ENCODE measurements at regions not wholly inside any gene's neighbourhood (a gene's known extent, or its start where the extent isn't known, plus 50 kb on each side); places are given as distances from the start of the nearest gene placed in this dataset.

DNA sequence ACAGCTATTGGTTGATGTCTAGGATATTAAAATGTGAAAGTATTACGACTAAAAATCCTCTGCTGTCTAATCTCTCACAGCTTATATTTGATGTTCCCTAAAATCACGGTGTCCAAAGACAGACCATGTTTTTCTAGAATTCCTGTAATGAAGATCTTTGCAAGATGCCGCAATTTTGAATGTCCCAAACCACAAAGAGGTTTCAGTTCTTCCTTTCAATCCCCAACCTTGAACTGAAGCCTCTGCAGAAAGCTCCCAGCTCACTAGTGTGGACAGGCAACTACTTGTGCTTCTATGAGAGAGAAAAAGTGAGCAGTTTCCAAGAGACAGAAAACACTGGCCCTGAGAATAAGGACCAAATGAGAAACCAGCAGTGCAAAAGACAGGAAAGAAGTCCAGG lies 370.1 kb downstream of the FOXA2 start:
- DNase-seq (no peak), ATAC-seq (no peak)
- no peaks in the 10 kb centered on the region for H3K36me3 ChIP-seq
- H3K27me3 ChIP-seq = peaks cover 0 to 20% of the 10 kb centered on the region in 2 donors
- H3K27ac ChIP-seq = no peak overlapping the region
- TF ChIP-seq, protein P1, sequence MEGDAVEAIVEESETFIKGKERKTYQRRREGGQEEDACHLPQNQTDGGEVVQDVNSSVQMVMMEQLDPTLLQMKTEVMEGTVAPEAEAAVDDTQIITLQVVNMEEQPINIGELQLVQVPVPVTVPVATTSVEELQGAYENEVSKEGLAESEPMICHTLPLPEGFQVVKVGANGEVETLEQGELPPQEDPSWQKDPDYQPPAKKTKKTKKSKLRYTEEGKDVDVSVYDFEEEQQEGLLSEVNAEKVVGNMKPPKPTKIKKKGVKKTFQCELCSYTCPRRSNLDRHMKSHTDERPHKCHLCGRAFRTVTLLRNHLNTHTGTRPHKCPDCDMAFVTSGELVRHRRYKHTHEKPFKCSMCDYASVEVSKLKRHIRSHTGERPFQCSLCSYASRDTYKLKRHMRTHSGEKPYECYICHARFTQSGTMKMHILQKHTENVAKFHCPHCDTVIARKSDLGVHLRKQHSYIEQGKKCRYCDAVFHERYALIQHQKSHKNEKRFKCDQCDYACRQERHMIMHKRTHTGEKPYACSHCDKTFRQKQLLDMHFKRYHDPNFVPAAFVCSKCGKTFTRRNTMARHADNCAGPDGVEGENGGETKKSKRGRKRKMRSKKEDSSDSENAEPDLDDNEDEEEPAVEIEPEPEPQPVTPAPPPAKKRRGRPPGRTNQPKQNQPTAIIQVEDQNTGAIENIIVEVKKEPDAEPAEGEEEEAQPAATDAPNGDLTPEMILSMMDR (IDR thresholded peaks at IDR 0.05) = no peak
- H3K4me1 ChIP-seq = no peaks in the 10 kb centered on the region
- H3K4me3 ChIP-seq = no peak overlapping the region
- intact Hi-C loops (cut with DNase I) = no loop called here
- peaks cover 0 to 2% of the 10 kb centered on the region in 2 donors for H3K9me3 ChIP-seq

DNA sequence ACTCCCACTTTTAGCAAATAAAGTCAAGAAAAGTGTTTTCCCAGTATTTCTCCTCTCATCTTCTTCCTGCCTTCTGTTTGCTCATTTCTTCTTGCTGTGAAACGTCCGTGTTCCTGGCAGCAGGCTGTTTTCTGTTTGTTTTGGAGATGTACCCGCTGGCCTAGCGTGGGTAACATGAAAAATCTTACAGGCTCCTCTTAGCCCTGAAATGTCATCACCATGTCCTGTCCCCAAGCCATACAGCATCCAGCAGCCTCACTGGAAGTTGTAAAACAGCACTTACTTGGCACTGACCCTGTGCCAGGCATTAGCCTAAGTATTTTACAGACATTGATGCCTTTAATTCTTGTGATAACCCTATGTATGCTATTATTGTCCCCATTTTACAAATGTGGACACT lies 371.1 kb downstream of the FOXA2 start:
- ATAC-seq = no peak
- no peaks in the 10 kb centered on the region for H3K36me3 ChIP-seq
- intact Hi-C loops (cut with DNase I) = no loop called here

DNA sequence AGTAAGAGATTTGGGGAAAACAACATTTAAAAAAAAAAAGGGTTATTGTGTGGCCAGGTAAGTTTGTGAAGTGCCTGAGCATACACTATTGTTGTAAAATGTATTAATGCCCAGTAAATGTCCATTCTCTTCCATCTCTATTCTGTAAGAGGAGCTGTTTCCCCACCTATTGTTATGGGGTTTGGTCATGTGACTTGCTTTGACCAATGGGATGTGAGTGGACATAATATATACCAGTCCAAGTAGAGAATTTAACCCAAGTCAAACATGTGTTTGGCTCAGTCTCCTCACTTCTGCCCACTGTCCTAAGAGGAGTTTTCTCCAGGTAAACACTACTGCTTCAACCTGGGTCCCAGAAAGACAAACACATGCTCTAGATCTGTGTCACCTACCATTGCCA lies 377.1 kb downstream of the FOXA2 start:
- Histone ChIP-seq H3K27ac (no peak overlapping the region), H3K36me3 (no peaks in the 10 kb centered on the region), H3K9me3 (peaks cover 0 to 8% of the 10 kb centered on the region in 2 donors), H3K4me3 (no peak overlapping the region), H3K4me1 (no peaks in the 10 kb centered on the region), H3K27me3 (no peaks in the 10 kb centered on the region)
- no peak for DNase-seq
- intact Hi-C loops (cut with DNase I) = no loop called here
- ATAC-seq = no peak
- TF ChIP-seq, protein P1 (IDR thresholded peaks at IDR 0.05) = no peak

More for the DNA sequence above, 371.1 kb downstream of the FOXA2 start:
- TF ChIP-seq, protein P1 (IDR thresholded peaks at IDR 0.05) = no peak
- DNase-seq = no peak
- Histone ChIP-seq H3K27me3 (peaks cover 0 to 20% of the 10 kb centered on the region in 2 donors), H3K4me3 (no peak overlapping the region), H3K4me1 (no peaks in the 10 kb centered on the region), H3K9me3 (peaks cover 0 to 2% of the 10 kb centered on the region in 2 donors), H3K27ac (no peak overlapping the region)

DNA sequence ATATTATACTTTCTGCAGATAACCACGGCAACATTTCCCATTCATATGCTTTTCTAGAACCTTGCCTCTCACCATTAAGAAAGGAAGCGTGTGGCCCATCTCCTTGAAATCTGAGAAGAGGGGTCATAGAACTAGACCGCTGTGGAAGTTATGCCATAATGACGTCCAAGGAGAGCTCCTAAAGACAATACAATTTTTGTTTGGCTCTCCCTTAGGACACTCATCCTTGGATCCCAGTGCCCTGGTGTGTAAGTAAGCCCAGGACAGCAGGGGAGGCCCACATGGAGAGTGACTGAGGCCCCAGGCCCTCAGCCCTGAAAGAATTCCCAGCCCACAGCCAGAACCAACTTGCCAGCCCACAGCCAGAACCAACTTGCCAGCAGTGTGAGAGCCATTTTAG lies 379.6 kb downstream of the FOXA2 start:
- Histone ChIP-seq H3K4me1 (no peaks in the 10 kb centered on the region), H3K27me3 (no peaks in the 10 kb centered on the region), H3K27ac (no peak overlapping the region), H3K9me3 (peaks cover 0 to 7% of the 10 kb centered on the region in 2 donors), H3K4me3 (no peak overlapping the region), H3K36me3 (no peaks in the 10 kb centered on the region)
- intact Hi-C loops (cut with DNase I) = no loop called here
- ATAC-seq = no peak
- TF ChIP-seq, protein P1 (IDR thresholded peaks at IDR 0.05) = no peak
- no peak for DNase-seq

DNA sequence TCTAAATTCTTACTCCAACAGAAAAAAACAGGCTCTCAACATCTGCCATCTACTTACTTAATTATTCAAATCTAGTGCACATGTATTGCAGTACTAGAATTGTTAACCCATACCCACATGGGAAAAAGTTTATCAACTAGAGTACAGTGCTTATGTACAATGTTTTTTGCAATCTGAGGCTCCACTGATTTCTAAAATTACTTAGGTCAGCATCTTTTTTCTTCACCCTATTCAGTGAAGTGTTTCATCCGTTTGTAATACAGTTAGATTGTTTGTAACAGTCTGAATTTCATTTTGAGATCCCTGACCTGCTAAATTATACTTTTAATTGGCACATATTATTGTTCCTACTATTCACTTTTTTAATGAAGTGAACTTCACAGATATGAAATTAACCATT lies 402.2 kb downstream of the FOXA2 start:
- Histone ChIP-seq H3K27ac (no peak overlapping the region), H3K27me3 (no peaks in the 10 kb centered on the region), H3K4me1 (no peaks in the 10 kb centered on the region), H3K36me3 (no peaks in the 10 kb centered on the region), H3K4me3 (no peak overlapping the region), H3K9me3 (peaks cover 0 to 4% of the 10 kb centered on the region in 2 donors)
- intact Hi-C loops (cut with DNase I) = no loop called here
- TF ChIP-seq, protein P1 (IDR thresholded peaks at IDR 0.05) = no peak
- ATAC-seq (no peak), DNase-seq (no peak)

Data from left lung (tissue), 4 donors.